ENCODE measurements at regions not wholly inside any gene's neighbourhood (a gene's known extent, or its start where the extent isn't known, plus 50 kb on each side); places are given as distances from the start of the nearest gene placed in this dataset.

DNA sequence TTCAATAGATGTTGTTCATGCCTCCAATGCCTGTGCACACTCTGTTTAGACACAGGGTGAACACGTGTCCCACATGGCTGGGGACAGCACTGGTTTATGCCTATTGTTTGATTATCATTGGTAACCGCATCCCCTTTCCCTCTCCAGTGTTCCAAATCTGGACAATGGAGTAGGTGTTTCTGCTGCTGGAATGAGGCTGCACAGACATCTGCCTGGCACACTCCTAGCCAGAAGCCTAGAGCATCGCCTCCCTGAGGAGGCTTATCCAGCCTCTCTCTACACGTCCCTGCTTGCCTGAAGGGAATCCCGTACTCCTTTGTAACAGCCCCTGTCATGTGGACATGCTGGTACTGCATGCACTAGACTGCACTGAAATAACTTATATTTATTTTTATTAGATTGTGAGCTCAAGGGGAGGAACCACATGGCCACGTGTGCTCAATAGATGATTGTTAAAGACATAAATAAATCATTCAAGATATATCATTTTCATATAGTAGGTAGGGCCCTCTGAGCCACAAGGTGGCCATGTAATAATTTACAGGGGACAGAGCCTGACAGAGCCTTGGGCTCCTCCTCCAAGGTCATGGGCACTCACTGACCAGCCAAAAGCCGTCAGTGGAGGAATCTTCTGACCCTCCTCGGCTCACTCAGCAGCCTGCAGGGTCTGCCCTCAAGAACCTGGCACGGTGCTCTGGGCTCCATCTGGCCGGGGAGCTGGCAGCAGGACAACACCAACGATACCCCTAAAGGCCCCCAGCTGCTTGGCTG is 310.9 kb upstream of the ZNF32 start:
- H3K27me3 ChIP-seq: no peaks in the 10 kb centered on the region
- no peak for DNase-seq
- H3K9me3 ChIP-seq: no peaks in the 10 kb centered on the region
- H3K4me1 ChIP-seq: no peaks in the 10 kb centered on the region
- no peak overlapping the region for H3K4me3 ChIP-seq
- H3K36me3 ChIP-seq: no peaks in the 10 kb centered on the region
- no peak for TF ChIP-seq CTCF (IDR thresholded peaks at IDR 0.05)
- ATAC-seq: no peak
- intact Hi-C loops (cut with DNase I): no loop called here
- H3K27ac ChIP-seq: no peak overlapping the region

- Histone ChIP-seq H3K27ac (no peak overlapping the region), H3K36me3 (no peaks in the 10 kb centered on the region), H3K4me1 (no peaks in the 10 kb centered on the region), H3K4me3 (no peak overlapping the region), H3K27me3 (no peaks in the 10 kb centered on the region), H3K9me3 (no peaks in the 10 kb centered on the region)
- no peak for TF ChIP-seq CTCF (IDR thresholded peaks at IDR 0.05)
- intact Hi-C loops (cut with DNase I): no loop called here
- ATAC-seq (no peak), DNase-seq (no peak)
Observed at GRCh38 chr10:43958964-43959363, 310.3 kb upstream of the ZNF32 start.

DNA sequence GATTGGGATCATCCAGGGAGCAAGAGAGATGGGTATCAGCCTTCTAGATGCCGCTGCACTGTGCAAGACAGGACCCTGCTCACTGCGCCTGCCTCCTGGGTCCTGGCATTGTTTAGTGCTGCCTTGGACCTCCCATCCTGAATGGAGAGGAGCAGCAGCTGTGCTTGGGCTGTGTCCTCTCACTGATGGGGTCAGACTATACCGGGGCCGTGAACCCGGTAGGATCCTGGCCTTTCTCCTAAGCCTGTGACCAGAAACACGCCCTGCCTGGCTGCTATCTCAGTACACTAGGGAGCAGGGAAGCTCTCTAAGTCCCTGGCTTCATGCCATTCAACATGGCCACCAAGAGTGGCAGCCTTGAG is 309.4 kb upstream of the ZNF32 start:
- no peak for ATAC-seq

GRCh38 chr10:43957267-43958070 is 308.8 kb upstream of the ZNF32 start:
- Histone ChIP-seq H3K4me1 (no peaks in the 10 kb centered on the region), H3K9me3 (no peaks in the 10 kb centered on the region), H3K27ac (no peak overlapping the region), H3K27me3 (peaks cover 0 to 4% of the 10 kb centered on the region in 2 donors), H3K36me3 (no peaks in the 10 kb centered on the region), H3K4me3 (no peak overlapping the region)
- intact Hi-C loops (cut with DNase I): no loop called here
- DNase-seq (no peak), ATAC-seq (no peak)
- no peak for TF ChIP-seq CTCF (IDR thresholded peaks at IDR 0.05)

More for the DNA sequence above, 309.4 kb upstream of the ZNF32 start:
- TF ChIP-seq CTCF (IDR thresholded peaks at IDR 0.05): no peak
- Histone ChIP-seq H3K9me3 (no peaks in the 10 kb centered on the region), H3K4me1 (no peaks in the 10 kb centered on the region), H3K4me3 (no peak overlapping the region), H3K27me3 (peaks cover 0 to 1% of the 10 kb centered on the region in 2 donors), H3K27ac (no peak overlapping the region), H3K36me3 (no peaks in the 10 kb centered on the region)
- no peak for DNase-seq
- intact Hi-C loops (cut with DNase I): no loop called here

DNA sequence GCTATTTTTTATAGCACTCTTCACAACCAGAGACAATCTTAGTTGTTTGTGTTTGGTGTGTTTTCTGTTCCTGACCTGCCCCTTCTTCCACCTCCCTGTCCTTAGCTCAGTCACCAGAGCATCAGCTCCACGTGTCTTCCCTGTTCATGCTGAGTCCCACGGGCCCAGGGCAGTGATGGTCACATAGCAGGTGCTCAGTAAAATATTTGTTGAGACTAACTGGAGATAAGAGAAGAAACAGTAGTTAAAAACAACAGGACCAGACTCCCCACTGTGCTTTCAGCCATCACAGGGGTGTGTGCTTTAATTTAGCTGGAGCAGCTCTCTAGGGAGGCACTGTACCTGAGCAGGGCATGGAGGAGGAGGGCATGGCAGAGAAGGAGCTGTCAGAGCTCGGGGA is 307.3 kb upstream of the ZNF32 start:
- no peak for TF ChIP-seq CTCF (IDR thresholded peaks at IDR 0.05)
- Histone ChIP-seq H3K36me3 (no peaks in the 10 kb centered on the region), H3K4me3 (no peak overlapping the region), H3K4me1 (no peaks in the 10 kb centered on the region), H3K9me3 (no peaks in the 10 kb centered on the region), H3K27ac (no peak overlapping the region), H3K27me3 (peaks cover 0 to 4% of the 10 kb centered on the region in 2 donors)
- DNase-seq (no peak), ATAC-seq (no peak)
- intact Hi-C loops (cut with DNase I): no loop called here
